ENCODE measurements at regions not wholly inside any gene's neighbourhood (a gene's known extent, or its start where the extent isn't known, plus 50 kb on each side); places are given as distances from the start of the nearest gene placed in this dataset.
A peak's percentile ranks its signal among the peaks of the same experiment; 100 is the strongest.

GRCh38 chr1:181341026-181341632 is 142.2 kb upstream of the CACNA1E start:
- DNase-seq = peak; percentile 34

GRCh38 chr1:181344091-181344490 is 139.2 kb upstream of the CACNA1E start:
- DNase-seq = peak; percentile 43

- peak; percentile 52 for DNase-seq
These were observed 138.2 kb upstream of the CACNA1E start for GRCh38 chr1:181345146-181345545.

- peak; percentile 39 for DNase-seq
These were observed 135.6 kb upstream of the CACNA1E start for GRCh38 chr1:181347495-181348390.

DNA sequence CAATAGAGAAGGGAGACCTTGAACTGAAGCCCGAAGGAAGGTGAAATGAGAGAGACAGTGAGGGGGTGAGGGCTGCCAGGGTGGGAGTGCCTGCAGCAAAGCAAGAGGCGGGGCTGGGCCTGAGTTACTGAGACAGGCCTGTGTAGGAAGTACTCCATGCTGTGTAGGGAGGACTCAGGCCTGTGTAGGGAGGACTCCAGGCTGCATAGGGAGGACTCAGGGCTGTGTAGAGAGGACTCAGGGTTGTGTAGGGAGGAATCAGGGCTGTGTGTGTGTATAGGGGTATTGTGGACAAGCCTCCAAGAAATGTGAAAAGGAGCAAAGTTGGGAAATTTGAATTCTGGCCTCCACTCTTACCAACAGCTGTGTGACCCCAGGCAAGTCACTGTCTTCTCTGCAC is 133.8 kb upstream of the CACNA1E start:
- DNase-seq = peak; percentile 48

GRCh38 chr1:181350131-181350530 is 133.2 kb upstream of the CACNA1E start:
- peak; percentile 31 for DNase-seq

DNA sequence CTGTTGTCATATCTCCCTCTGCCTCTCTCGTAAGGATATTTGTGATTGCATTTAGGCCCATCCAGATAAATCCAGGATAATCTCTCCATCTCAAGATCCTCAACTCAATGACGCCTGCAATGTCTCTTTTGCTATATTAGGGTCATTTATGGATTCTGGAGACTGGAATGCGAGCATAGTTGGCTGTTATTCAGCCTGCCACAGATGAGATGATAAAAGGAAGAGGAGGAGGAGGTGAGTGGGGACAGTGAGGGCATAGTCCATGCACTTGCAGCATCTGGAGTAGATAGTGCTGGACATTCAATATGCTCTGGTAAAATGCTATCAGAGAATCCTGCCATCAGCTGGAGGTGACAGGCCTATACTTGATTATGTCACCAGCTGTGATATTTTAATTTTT is 131.6 kb upstream of the CACNA1E start:
- peak; percentile 4 for DNase-seq

DNA sequence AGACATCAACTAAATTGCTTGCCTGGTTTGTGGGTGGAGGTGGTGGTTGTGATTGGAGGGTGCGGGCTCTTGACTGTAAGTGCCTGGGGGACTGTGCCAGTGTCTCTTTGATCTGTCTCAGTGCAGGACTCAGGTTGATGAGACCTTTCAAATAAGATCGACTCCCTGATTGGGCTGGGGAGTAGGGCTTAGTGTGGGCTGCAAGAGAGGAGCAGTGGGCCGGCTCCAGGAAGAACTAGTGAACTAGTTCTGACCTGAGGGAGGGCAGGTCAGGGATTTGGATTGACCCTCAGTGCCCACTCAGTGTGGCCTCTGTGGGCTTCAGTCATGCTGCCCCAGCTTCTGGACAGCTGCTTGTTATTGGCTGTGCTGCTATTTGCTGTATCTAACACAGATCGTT is 130.6 kb upstream of the CACNA1E start:
- peak; percentile 39 for DNase-seq

DNA sequence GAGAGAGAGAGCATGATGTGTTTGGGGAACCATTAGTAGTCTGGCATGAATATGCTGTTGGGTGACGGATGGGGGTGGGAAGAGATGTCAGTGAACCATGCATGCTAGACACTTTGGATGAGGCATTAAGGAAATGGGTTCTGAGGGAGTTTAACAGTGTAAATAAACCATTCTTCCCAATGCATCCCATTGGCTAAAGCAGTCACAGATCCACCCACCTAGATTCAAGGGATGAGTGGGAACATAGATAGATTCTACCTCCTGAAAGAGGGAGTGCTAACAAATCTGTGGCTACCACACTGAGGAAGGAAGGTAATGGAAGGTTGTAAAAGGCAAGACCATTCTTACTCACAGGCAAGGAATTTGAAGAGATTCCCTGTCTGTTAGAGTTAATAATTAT is 129.8 kb upstream of the CACNA1E start:
- no peak for DNase-seq

GRCh38 chr1:181354865-181355264 is 128.5 kb upstream of the CACNA1E start:
- DNase-seq = no peak

GRCh38 chr1:181356505-181357340 is 126.6 kb upstream of the CACNA1E start:
- DNase-seq = no peak

GRCh38 chr1:181359012-181359411 is 124.3 kb upstream of the CACNA1E start:
- no peak for DNase-seq

GRCh38 chr1:181364801-181365200 is 118.5 kb upstream of the CACNA1E start:
- peak; percentile 33 for DNase-seq

DNA sequence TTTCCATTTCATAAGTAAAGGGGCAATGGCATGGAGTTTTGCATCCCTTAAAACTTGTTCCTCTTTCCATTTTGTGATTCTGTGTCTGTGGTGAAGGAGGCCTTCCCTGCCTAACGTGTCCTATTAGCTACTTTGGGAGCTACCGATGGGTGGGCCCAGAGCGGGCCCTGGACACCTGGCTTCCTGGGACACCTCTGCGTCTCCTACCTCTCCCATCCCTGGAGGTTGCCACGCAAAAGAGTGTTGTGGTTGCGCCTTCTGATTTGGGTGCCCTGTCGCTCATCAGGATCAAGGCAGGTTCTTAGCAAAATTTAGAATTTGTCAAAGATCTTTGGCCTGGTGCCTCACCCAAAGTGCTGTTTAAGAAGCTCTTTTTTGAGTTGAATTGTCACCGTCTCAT is 116.4 kb upstream of the CACNA1E start:
- DNase-seq = peak; percentile 30

DNA sequence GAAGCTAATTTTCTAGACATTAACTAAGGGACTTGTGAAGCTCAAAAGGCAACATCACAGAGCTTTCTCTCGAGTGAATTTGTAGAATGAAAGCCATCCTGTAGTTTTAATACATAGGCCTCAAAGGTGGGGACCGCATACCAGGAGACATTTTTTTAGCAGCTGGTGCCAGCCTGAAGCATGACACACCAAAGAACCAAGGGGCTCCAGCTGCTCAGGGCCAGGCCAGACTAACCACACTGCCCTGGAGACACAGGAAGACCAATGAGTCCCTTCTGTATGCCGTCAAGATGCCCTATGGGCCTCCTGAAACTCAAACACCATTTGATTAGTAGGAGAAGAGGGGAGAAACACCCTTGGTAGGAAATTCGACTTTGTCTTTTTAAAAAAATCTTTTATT is 113.9 kb upstream of the CACNA1E start:
- DNase-seq = peak; percentile 37

- no peak for DNase-seq
These were observed 99.6 kb upstream of the CACNA1E start for GRCh38 chr1:181383695-181384094.

DNA sequence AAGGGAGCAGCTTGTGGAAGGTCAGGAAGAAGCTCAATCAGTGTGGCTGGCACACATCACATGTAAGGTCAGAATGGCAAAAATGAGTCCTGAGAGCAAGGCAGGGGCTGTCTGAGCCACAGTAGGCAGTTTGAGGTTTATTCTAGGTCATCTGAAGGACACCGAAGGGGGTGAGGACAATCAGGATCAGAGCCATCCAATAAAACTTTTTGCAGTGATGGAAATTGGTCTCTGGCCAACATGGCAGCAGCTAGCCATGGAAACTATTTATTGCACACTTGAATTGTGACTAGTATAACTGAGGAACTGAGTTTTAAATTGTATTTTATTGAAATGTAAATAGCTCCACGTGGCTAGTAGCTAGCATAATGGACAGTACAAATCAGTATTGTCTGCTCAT is 97.0 kb upstream of the CACNA1E start:
- DNase-seq = no peak

DNA sequence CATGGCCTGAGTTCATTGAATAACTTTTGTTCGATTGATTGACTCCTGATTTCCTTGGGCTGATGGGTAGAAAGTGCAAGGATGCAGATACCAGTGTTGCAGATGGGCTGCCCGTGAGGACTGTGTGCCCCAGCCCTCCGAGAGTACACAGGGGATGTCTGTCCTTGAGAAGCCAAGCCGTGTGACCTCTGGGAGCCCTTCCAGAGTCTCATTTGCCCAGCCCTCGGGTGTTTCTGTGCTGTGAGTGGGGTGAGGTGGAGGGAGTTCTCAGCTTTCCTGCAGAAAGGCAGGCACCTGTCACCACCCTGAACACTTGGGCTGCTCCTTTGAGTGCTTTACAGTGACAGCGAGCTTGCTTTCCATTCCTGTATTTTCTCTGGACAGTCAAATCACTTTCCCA is 96.4 kb upstream of the CACNA1E start:
- DNase-seq = no peak

DNA sequence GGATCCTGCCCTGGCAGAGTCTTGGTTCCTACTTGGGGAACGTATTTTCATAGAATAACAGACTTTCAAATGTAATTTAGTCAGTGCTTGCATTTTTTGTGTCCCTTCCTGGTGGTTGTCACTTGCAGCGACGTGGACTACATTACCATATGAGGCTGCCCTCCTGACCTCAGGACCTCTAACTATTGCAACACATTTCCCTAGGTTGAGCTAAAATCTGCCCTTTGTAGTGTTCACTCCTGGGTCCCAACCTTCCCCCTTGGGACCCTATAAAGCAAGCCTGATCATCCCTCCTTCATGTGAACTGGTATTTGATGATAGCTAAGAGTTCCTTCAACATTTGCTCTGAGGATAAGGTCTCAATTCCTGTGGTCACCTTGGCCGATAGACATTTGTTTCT is 95.6 kb upstream of the CACNA1E start:
- DNase-seq = no peak

GRCh38 chr1:181390410-181391077 is 92.8 kb upstream of the CACNA1E start:
- DNase-seq = no peak

DNA sequence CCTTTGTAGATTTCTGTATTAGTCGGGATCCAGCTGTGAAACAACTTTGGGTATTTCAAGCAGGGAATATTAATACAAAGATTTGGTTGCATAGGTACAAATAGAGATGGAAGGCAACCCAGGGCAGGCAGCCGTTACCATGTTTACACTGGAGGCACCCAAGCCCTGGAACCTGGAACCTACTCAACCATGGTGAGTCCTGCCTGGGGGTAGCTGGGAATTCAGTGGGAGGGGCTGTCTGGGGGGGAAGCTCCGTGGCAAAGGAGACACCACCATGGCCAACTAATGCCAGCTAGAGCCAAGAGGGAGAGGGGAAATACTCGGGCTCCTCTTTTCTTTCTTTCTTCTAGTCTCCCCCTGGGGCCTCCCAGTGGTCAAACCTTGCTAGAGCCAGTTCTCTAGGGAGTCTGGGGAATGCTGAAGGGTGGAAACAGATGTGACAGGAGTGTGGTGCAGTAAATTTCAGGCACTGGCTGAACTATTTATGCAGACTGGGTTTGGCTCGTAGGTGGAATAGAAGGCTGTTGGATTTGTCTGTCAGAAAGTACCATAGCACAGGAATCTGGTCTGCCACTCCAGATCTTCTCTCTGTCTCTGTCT is 91.9 kb upstream of the CACNA1E start:
- peak; percentile 67 for DNase-seq

GRCh38 chr1:181392133-181392532 is 91.2 kb upstream of the CACNA1E start:
- no peak for DNase-seq
